NCI-H1930 (cell line): ENCODE measurements at regions not wholly inside any gene's neighbourhood (a gene's known extent, or its start where the extent isn't known, plus 50 kb on each side); places are given as distances from the start of the nearest gene placed in this dataset.
A peak's percentile ranks its signal among the peaks of the same experiment; 100 is the strongest.

Experiments
- DNase-seq, 2 experiments: peaks; one replicate each; lab custom pipeline; 2025; lab: John Stamatoyannopoulos, UW

- no peak for DNase-seq
These were observed 466.9 kb upstream of the CELF4 start for GRCh38 chr18:38032516-38032915.

GRCh38 chr18:38028946-38029345 lies 463.3 kb upstream of the CELF4 start:
- no peak for DNase-seq

GRCh38 chr18:38025433-38026038 lies 459.9 kb upstream of the CELF4 start:
- DNase-seq = no peak

- no peak for DNase-seq
These were observed 458.3 kb upstream of the CELF4 start for GRCh38 chr18:38023871-38024270.

- no peak for DNase-seq
These were observed 456.6 kb upstream of the CELF4 start for GRCh38 chr18:38022234-38022633.

GRCh38 chr18:38019292-38019691 lies 453.7 kb upstream of the CELF4 start:
- no peak for DNase-seq

- no peak for DNase-seq
These were observed 445.6 kb upstream of the CELF4 start for GRCh38 chr18:38010971-38011857.

- no peak for DNase-seq
These were observed 444.4 kb upstream of the CELF4 start for GRCh38 chr18:38010037-38010436.

GRCh38 chr18:38009320-38009719 lies 443.7 kb upstream of the CELF4 start:
- no peak for DNase-seq

GRCh38 chr18:38007676-38008330 lies 442.2 kb upstream of the CELF4 start:
- DNase-seq = no peak

- no peak for DNase-seq
These were observed 441.4 kb upstream of the CELF4 start for GRCh38 chr18:38007026-38007425.

GRCh38 chr18:38006541-38006940 lies 440.9 kb upstream of the CELF4 start:
- DNase-seq = no peak

- DNase-seq = no peak
These were observed 432.1 kb upstream of the CELF4 start for GRCh38 chr18:37997695-37998094.

GRCh38 chr18:37987901-37988300 lies 422.3 kb upstream of the CELF4 start:
- DNase-seq = peak; percentile 77 to 80

- DNase-seq = no peak
These were observed 421.1 kb upstream of the CELF4 start for GRCh38 chr18:37986665-37987064.

- no peak for DNase-seq
These were observed 419.5 kb upstream of the CELF4 start for GRCh38 chr18:37985126-37985525.

- DNase-seq = no peak
These were observed 415.0 kb upstream of the CELF4 start for GRCh38 chr18:37980556-37980955.

- DNase-seq = no peak
These were observed 409.8 kb upstream of the CELF4 start for GRCh38 chr18:37975446-37975845.

GRCh38 chr18:37967261-37967660 lies 401.7 kb upstream of the CELF4 start:
- no peak for DNase-seq

GRCh38 chr18:37965572-37965970 lies 400.0 kb upstream of the CELF4 start:
- no peak for DNase-seq

GRCh38 chr18:37964885-37965571 lies 399.4 kb upstream of the CELF4 start:
- no peak for DNase-seq

- DNase-seq = no peak
These were observed 398.2 kb upstream of the CELF4 start for GRCh38 chr18:37963837-37964236.
